ENCODE measurements at regions not wholly inside any gene's neighbourhood (a gene's known extent, or its start where the extent isn't known, plus 50 kb on each side); places are given as distances from the start of the nearest gene placed in this dataset.

DNA sequence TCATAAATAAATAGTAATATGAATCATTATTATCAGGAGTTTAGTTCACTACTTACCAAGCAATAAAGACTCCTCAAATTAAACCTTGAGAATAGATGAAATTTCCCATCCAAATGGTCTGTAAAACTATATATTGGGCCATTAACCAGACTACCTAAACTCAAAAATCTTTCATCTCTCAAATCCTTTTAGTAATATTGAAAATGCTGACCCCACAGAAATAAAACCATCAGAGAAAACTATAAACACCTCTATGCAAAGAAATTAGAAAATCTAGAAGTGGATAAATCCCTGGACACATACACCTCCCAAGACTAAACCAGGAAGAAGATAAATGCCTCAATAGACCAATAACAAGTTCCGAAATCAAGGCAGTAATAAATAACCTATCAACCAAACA, 723.2 kb downstream of the TLE4 start:
- intact Hi-C loops (cut with micrococcal nuclease): no loop called here
- Histone ChIP-seq H3K4me1 (ENCODE audit: control insufficient read depth, extremely low read depth, insufficient read depth, low read length) (no peaks in the 10 kb centered on the region), H3K79me2 (ENCODE audit: control insufficient read depth, insufficient read depth, low read length) (no peaks in the 10 kb centered on the region), H3K27me3 (ENCODE audit: control insufficient read depth in 2 of 2, insufficient read depth in 2 of 2, low read length in 2 of 2) (no peaks in the 10 kb centered on the region), H3K4me3 (replicated peaks in 1 of 3; ENCODE audit: insufficient read depth in 1 of 3, low read depth in 1 of 3, low read length in 3 of 3) (no peak overlapping the region), H3K9me3 (replicated peaks; ENCODE audit: control insufficient read depth, insufficient read depth, low read length) (no peaks in the 10 kb centered on the region), H3K9ac (replicated peaks; ENCODE audit: extremely low read depth, insufficient read depth, low read length) (no peak overlapping the region), H3K27ac (ENCODE audit: insufficient read depth, low read depth, low read length) (no peak overlapping the region), H3K36me3 (ENCODE audit: control insufficient read depth in 2 of 2, extremely low read depth in 1 of 2, insufficient read depth in 2 of 2, low read length in 2 of 2) (no peaks in the 10 kb centered on the region), H2AFZ (ENCODE audit: low read depth, low read length) (no peak overlapping the region), H4K20me1 (replicated peaks; ENCODE audit: control insufficient read depth, extremely low read depth, insufficient read depth, low read length) (no peaks in the 10 kb centered on the region), H3K4me2 (ENCODE audit: insufficient read depth, low read length) (no peak overlapping the region), H3K9me1 (replicated peaks; ENCODE audit: control insufficient read depth, extremely low read depth, insufficient read depth, low read length) (no peaks in the 10 kb centered on the region)
- TF ChIP-seq, protein P1, sequence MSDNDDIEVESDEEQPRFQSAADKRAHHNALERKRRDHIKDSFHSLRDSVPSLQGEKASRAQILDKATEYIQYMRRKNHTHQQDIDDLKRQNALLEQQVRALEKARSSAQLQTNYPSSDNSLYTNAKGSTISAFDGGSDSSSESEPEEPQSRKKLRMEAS (IDR thresholded peaks at IDR 0.05; ENCODE audit: insufficient read depth, insufficient read length): no peak
- TF ChIP-seq EZH2 (IDR thresholded peaks at IDR 0.05; ENCODE audit: borderline replicate concordance, low read depth, low read length, severe bottlenecking) (no peak), MYC (IDR thresholded peaks at IDR 0.05; ENCODE audit: low read depth, low read length) (no peak), POLR2AphosphoS5 (IDR thresholded peaks at IDR 0.05; ENCODE audit: insufficient read depth, low read depth, low read length) (no peak), FOS (IDR thresholded peaks at IDR 0.05; ENCODE audit: borderline replicate concordance, insufficient read depth, low read length) (no peak), JUN (IDR thresholded peaks at IDR 0.05; ENCODE audit: borderline replicate concordance, insufficient read depth, insufficient read length, low read depth) (no peak), GATA2 (IDR thresholded peaks at IDR 0.05; ENCODE audit: insufficient read depth, insufficient read length, low read depth, low read length) (no peak), POLR2A (IDR thresholded peaks at IDR 0.05; ENCODE audit: low read depth, low read length) (no peak)
- TF ChIP-seq, protein P2, sequence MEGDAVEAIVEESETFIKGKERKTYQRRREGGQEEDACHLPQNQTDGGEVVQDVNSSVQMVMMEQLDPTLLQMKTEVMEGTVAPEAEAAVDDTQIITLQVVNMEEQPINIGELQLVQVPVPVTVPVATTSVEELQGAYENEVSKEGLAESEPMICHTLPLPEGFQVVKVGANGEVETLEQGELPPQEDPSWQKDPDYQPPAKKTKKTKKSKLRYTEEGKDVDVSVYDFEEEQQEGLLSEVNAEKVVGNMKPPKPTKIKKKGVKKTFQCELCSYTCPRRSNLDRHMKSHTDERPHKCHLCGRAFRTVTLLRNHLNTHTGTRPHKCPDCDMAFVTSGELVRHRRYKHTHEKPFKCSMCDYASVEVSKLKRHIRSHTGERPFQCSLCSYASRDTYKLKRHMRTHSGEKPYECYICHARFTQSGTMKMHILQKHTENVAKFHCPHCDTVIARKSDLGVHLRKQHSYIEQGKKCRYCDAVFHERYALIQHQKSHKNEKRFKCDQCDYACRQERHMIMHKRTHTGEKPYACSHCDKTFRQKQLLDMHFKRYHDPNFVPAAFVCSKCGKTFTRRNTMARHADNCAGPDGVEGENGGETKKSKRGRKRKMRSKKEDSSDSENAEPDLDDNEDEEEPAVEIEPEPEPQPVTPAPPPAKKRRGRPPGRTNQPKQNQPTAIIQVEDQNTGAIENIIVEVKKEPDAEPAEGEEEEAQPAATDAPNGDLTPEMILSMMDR (IDR thresholded peaks at IDR 0.05; ENCODE audit: extremely low read depth in 1 of 2, insufficient read depth in 1 of 2, low read depth in 1 of 2, low read length in 2 of 2): no peak
- FAIRE-seq: no peak
- ChIA-PET CTCF (no interaction called here), POLR2A (no interaction called here)
- dilution Hi-C loops (cut with MboI; ENCODE audit: extremely low pct_ligation_motif_present, low sequenced_read_pairs): no loop called here
- BruUV-seq (replicated peaks): no TSS peak
- DNase-seq (ENCODE audit: low read depth, low spot score): no peak
